Duodenal mucosa (tissue), 2 donors: ENCODE measurements at regions not wholly inside any gene's neighbourhood (a gene's known extent, or its start where the extent isn't known, plus 50 kb on each side); places are given as distances from the start of the nearest gene placed in this dataset.
"Not testable (repeated sequence)": the region's sequence is repeated elsewhere in the genome, so short reads cannot be mapped to it uniquely, and the experiment has no call there.

Experiments
- H3K27ac ChIP-seq: one replicate; pipeline ENCODE4 v1.7.0; 2013; ENCODE audit warnings: low read depth, low read length
- H3K27me3 ChIP-seq, 2 donors: one replicate each; pipeline ENCODE4 v1.7.0; 2013; ENCODE audit warnings: low read length in 2 of 2, control low read depth in 1 of 2; ENCODE audit not compliant: insufficient read depth in 2 of 2, control insufficient read depth in 1 of 2
- H3K36me3 ChIP-seq, 2 donors: one replicate each; pipeline ENCODE4 v1.7.0; 2013; ENCODE audit warnings: low read length in 2 of 2, control low read depth in 1 of 2; ENCODE audit not compliant: insufficient read depth in 2 of 2, control insufficient read depth in 1 of 2
- H3K4me1 ChIP-seq, 2 donors: one replicate each; pipeline ENCODE4 v1.7.0; 2013; ENCODE audit warnings: low read length in 2 of 2, control low read depth in 1 of 2; ENCODE audit not compliant: insufficient read depth in 2 of 2, control insufficient read depth in 1 of 2
- H3K4me3 ChIP-seq, 2 donors: one replicate each; pipeline ENCODE4 v1.7.0; 2013; ENCODE audit warnings: low read length in 2 of 2, low read depth in 1 of 2
- H3K9ac ChIP-seq, 2 donors: one replicate each; pipeline ENCODE4 v1.7.0; 2013; ENCODE audit warnings: low read length in 2 of 2, low read depth in 1 of 2
- H3K9me3 ChIP-seq, 2 donors: one replicate each; pipeline ENCODE4 v1.7.0; 2013; ENCODE audit warnings: low read length in 2 of 2, control low read depth in 1 of 2; ENCODE audit not compliant: control insufficient read depth in 1 of 2

DNA sequence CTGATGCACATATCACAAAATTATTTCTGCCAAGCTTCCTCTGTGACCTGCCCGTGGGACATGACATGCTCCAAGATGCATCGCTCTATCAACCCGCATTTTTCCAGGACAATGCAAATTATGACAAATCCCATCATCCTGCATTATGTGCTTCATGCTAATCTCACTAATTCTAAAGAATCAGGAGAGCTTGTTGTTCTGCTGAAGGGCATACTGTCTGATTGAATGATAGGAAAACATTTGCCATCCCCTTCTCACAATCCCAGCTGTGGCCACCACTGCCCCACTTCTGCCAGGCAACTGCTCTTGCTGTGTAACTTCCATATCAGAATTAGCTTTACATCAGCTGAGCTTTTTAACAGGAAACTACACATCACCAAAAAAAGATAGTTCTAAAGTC lies 203.5 kb upstream of the NANOGP8 start:
- H3K36me3 ChIP-seq, result no peaks in the 10 kb centered on the region
- no peak overlapping the region for H3K9ac ChIP-seq
- no peaks in the 10 kb centered on the region for H3K9me3 ChIP-seq
- no peak overlapping the region for H3K4me3 ChIP-seq
- peaks cover 0 to 7% of the 10 kb centered on the region in 2 donors for H3K4me1 ChIP-seq
- H3K27me3 ChIP-seq, result no peaks in the 10 kb centered on the region
- no peak overlapping the region for H3K27ac ChIP-seq

- no peaks in the 10 kb centered on the region for H3K4me1 ChIP-seq
- no peak overlapping the region for H3K4me3 ChIP-seq
These were observed 201.6 kb upstream of the NANOGP8 start for GRCh38 chr15:35286721-35287120.

DNA sequence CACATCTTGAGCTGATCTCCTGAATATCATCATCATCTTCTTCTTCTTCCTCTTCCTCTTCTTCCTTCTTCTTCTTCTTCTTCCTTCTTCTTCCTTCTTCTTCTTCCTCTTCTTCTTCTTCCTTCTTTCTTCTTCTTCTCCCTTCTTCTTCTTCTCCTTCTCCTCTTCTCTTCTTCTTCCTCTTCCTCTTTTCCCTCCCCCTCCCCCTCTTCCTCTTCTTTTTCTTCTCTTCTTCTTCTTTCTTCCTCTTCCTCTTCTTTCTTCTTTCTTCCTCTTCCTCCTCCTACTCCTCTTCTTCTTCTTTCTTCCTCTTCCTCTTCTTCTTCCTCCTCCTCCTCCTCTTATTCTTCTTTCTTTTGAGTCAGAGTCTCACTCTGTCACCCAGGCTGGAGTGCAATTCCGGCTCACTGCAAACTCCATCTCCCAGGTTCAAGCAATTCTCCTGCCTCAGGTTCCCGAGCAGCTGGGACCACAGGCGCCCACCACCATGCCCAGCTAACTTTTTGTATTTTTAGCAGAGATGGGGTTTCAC lies 197.9 kb upstream of the NANOGP8 start:
- H3K9me3 ChIP-seq, result peaks cover 4 to 5% of the 10 kb centered on the region in 2 donors
- no peaks in the 10 kb centered on the region for H3K4me1 ChIP-seq

More at GRCh38 chr15:35286721-35287120, 201.6 kb upstream of the NANOGP8 start:
- H3K36me3 ChIP-seq, result no peaks in the 10 kb centered on the region
- no peak overlapping the region for H3K9ac ChIP-seq
- H3K9me3 ChIP-seq, result no peaks in the 10 kb centered on the region
- no peak overlapping the region for H3K27ac ChIP-seq
- no peaks in the 10 kb centered on the region for H3K27me3 ChIP-seq

GRCh38 chr15:35281515-35281914 lies 196.4 kb upstream of the NANOGP8 start:
- Histone ChIP-seq H3K4me3 (no peak overlapping the region), H3K27me3 (no peaks in the 10 kb centered on the region), H3K27ac (no peak overlapping the region), H3K4me1 (no peaks in the 10 kb centered on the region), H3K36me3 (no peaks in the 10 kb centered on the region), H3K9ac (no peak overlapping the region), H3K9me3 (peaks cover 7 to 19% of the 10 kb centered on the region in 2 donors)

More for the DNA sequence above, 197.9 kb upstream of the NANOGP8 start:
- Histone ChIP-seq H3K27ac (no peak overlapping the region), H3K4me3 (no peak overlapping the region), H3K27me3 (no peaks in the 10 kb centered on the region), H3K9ac (no peak overlapping the region), H3K36me3 (no peaks in the 10 kb centered on the region)

DNA sequence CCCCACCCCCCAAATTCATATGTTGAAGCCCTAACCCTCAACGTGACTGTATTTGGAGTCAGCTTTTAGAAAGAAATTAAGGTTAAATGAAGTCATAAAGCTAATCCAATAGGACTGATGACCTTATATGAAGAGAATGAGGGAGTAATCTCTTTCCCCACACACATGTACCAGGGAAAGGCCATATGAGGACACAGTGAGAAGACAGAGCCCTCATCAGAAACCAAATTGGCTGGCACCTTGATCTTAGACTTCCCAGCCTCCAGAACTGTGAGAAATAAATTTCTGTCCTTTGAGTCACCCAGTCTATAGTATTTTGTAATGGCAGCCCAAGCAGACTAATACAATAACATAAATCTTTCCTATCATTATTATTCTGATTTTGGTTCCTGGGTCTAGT lies 194.7 kb upstream of the NANOGP8 start:
- no peaks in the 10 kb centered on the region for H3K4me1 ChIP-seq
- H3K27ac ChIP-seq, result no peak overlapping the region
- H3K9ac ChIP-seq, result no peak overlapping the region
- H3K27me3 ChIP-seq, result no peaks in the 10 kb centered on the region
- H3K36me3 ChIP-seq, result no peaks in the 10 kb centered on the region
- no peak overlapping the region for H3K4me3 ChIP-seq
- peaks cover 7 to 19% of the 10 kb centered on the region in 2 donors for H3K9me3 ChIP-seq

DNA sequence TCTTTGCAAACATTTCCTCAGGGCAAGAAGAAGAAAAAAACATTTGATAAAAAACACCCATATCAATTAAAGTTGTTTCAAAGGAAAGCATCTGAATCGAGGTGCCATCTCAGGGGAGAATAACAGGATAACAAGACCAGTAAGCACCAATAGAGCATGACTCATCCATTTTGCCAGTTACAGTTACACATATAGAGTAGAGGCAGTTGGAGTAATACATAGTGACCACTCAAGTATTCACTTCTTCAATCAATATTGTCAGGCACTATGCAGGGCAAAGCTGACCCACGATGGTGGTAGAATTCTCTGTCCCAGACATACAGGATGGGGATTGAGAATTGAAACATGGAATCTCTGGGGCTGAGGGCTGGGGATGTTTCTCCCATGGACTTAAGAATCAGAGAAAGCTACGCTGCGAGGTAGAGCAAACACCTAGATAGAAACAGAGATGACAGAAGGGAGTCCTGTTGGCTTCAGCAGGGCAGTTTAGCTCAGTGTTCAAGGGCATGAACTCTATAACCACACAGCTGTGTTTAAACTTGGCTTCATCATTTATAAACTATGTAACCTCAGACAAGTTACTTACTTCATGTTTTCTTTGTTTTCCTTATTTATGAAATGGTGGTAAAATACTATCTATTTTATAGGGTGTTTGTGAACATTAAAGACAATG lies 186.4 kb upstream of the NANOGP8 start:
- Histone ChIP-seq H3K9me3 (no peaks in the 10 kb centered on the region), H3K4me1 (no peaks in the 10 kb centered on the region), H3K36me3 (no peaks in the 10 kb centered on the region), H3K9ac (no peak overlapping the region), H3K4me3 (no peak overlapping the region), H3K27me3 (no peaks in the 10 kb centered on the region), H3K27ac (no peak overlapping the region)

DNA sequence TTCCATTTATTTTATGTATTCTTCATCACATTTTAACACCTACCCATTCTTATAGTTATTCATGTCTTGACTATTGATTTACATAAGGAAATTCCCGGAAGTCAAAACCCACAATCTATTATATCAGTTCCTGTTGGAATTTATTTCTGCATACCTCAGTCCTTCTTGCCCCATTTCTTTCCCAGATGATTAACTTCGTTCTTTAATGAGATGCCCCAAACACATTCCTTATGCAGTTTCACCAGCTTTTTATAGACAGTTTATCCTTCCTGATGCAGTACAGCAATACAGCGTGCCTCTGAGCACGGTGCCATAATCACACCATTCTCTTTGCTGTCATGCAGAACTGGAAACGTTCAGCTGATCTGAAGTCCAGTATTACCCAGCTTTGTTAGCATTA lies 175.8 kb upstream of the NANOGP8 start:
- H3K4me3 ChIP-seq, result no peak overlapping the region
- H3K4me1 ChIP-seq, result peaks cover 0 to 7% of the 10 kb centered on the region in 2 donors
- no peaks in the 10 kb centered on the region for H3K27me3 ChIP-seq
- H3K9ac ChIP-seq, result no peak overlapping the region
- H3K27ac ChIP-seq, result no peak overlapping the region
- H3K36me3 ChIP-seq, result no peaks in the 10 kb centered on the region
- H3K9me3 ChIP-seq, result no peaks in the 10 kb centered on the region

DNA sequence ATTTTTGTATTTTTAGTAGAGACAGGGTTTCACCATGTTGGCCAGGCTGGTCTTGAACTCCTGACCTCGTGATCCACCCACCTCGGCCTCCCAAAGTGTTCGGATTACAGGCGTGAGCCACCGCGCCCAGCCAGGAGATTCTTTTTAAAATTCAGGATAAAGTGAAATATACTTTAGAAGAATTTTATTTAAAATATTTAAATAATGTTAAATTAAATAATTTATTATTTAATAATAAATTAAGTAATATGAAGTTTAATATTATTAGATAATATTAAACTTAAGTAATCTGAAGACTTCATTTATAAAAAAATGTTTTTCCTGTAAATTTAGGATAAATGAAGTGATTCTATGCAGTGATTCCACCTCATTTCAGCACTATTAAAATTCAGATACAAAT lies 175.2 kb upstream of the NANOGP8 start:
- not testable (repeated sequence) for H3K4me1 ChIP-seq, H3K27ac ChIP-seq, H3K9me3 ChIP-seq, H3K36me3 ChIP-seq, H3K27me3 ChIP-seq, H3K4me3 ChIP-seq, H3K9ac ChIP-seq

DNA sequence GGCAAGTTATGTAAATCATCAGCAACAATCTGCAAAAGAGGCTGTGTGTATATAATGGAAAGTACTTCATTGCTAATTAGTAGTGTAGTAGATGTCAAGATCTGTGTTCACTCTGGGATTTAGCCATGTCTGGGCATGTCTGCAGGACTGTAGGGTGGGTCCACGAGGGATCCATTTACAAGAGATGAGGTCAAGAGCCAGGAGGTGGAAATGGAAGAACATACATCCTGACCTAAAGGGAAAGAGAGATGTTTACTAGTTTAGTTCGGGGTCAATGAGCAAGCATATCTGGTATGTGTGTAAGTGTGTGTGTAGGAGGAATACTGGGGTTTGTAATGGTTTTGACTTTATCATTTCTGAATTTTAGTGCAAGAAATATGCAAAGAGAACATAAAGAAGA lies 171.5 kb upstream of the NANOGP8 start:
- H3K9ac ChIP-seq, result no peak overlapping the region
- peaks cover 0 to 7% of the 10 kb centered on the region in 2 donors for H3K4me1 ChIP-seq
- no peaks in the 10 kb centered on the region for H3K27me3 ChIP-seq

GRCh38 chr15:35256141-35256540 lies 171.0 kb upstream of the NANOGP8 start:
- no peak overlapping the region for H3K9ac ChIP-seq

More for the DNA sequence above, 171.5 kb upstream of the NANOGP8 start:
- Histone ChIP-seq H3K27ac (no peak overlapping the region), H3K36me3 (no peaks in the 10 kb centered on the region), H3K9me3 (no peaks in the 10 kb centered on the region), H3K4me3 (no peak overlapping the region)

More at GRCh38 chr15:35256141-35256540, 171.0 kb upstream of the NANOGP8 start:
- H3K4me1 ChIP-seq, result peaks cover 0 to 6% of the 10 kb centered on the region in 2 donors
- H3K27ac ChIP-seq, result no peak overlapping the region
- no peaks in the 10 kb centered on the region for H3K9me3 ChIP-seq
- H3K36me3 ChIP-seq, result no peaks in the 10 kb centered on the region
- no peaks in the 10 kb centered on the region for H3K27me3 ChIP-seq
- no peak overlapping the region for H3K4me3 ChIP-seq
